GM10266 (cell line): ENCODE measurements at regions not wholly inside any gene's neighbourhood (a gene's known extent, or its start where the extent isn't known, plus 50 kb on each side); places are given as distances from the start of the nearest gene placed in this dataset.
"Not testable (repeated sequence)": the region's sequence is repeated elsewhere in the genome, so short reads cannot be mapped to it uniquely, and the experiment has no call there.

Experiments
- DNase-seq: peaks from one replicate; pipeline ENCODE4 v3.0.0; 2012; ENCODE audit errors: extremely low spot score
- CTCF ChIP-seq: IDR thresholded peaks from 2 replicates; pipeline ENCODE4 v1.5.1; 2012; ENCODE audit warnings: mild to moderate bottlenecking, low read depth; ENCODE audit not compliant: control insufficient read depth, insufficient read depth; ENCODE audit errors: missing control alignments

- no peak for TF ChIP-seq CTCF
- DNase-seq, result no peak
Measured at GRCh38 chr9:90162326-90162725, 480.3 kb downstream of the DIRAS2 start.

GRCh38 chr9:90162819-90163218, 479.8 kb downstream of the DIRAS2 start:
- no peak for TF ChIP-seq CTCF
- no peak for DNase-seq

GRCh38 chr9:90165281-90165680, 477.3 kb downstream of the DIRAS2 start:
- DNase-seq, result no peak
- TF ChIP-seq CTCF, result no peak

GRCh38 chr9:90166374-90166773, 476.2 kb downstream of the DIRAS2 start:
- DNase-seq, result not testable (repeated sequence)

GRCh38 chr9:90167914-90168313, 474.7 kb downstream of the DIRAS2 start:
- TF ChIP-seq CTCF, result no peak
- DNase-seq, result no peak

- DNase-seq, result no peak
- no peak for TF ChIP-seq CTCF
Measured at GRCh38 chr9:90169490-90169889, 473.1 kb downstream of the DIRAS2 start.

GRCh38 chr9:90173935-90174334, 468.7 kb downstream of the DIRAS2 start:
- DNase-seq, result not testable (repeated sequence)

- DNase-seq, result not testable (repeated sequence)
Measured at GRCh38 chr9:90174346-90174745, 468.3 kb downstream of the DIRAS2 start.

- no peak for DNase-seq
- no peak for TF ChIP-seq CTCF
Measured at GRCh38 chr9:90175257-90175656, 467.4 kb downstream of the DIRAS2 start.
